ENCODE measurements at regions not wholly inside any gene's neighbourhood (a gene's known extent, or its start where the extent isn't known, plus 50 kb on each side); places are given as distances from the start of the nearest gene placed in this dataset.

DNA sequence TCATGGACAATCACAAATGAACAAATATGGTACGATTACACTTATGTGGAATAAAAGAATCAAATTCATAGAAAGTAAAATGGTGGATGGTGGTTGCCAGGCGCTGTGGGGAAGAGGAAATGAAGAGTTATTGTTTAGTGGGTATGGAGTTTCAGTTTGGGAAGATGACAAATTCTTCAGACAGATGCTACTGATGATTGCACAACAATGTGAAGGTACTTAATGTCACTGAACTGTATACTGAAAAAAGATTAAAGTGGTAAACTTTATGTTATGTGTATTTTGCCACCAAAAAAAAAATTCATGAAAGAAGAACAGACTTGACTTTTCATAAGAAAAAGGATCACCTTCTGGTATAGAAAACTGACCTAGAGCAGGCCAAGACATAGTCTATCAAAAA is 745.6 kb upstream of the CXADR start:
- TF ChIP-seq CTCF (conservative IDR thresholded peaks at IDR 0.05; ENCODE audit: low read depth in 2 of 2) (no peak), CREB1 (CRISPR knock-in tag; IDR thresholded peaks at IDR 0.05; ENCODE audit: low read depth) (no peak), POLR2AphosphoS5 (IDR thresholded peaks at IDR 0.05; ENCODE audit: low read depth) (no peak), EZH2 (IDR thresholded peaks at IDR 0.05; ENCODE audit: low read depth, unreplicated experiment) (no peak), REST (IDR thresholded peaks at IDR 0.05; ENCODE audit: unreplicated experiment) (no peak), EZH2phosphoT487 (IDR thresholded peaks at IDR 0.05; ENCODE audit: unreplicated experiment) (no peak), JUNB (IDR thresholded peaks at IDR 0.05; ENCODE audit: unreplicated experiment) (no peak), STAT1 (IDR thresholded peaks at IDR 0.05; ENCODE audit: unreplicated experiment) (no peak)
- TF ChIP-seq, protein P1, sequence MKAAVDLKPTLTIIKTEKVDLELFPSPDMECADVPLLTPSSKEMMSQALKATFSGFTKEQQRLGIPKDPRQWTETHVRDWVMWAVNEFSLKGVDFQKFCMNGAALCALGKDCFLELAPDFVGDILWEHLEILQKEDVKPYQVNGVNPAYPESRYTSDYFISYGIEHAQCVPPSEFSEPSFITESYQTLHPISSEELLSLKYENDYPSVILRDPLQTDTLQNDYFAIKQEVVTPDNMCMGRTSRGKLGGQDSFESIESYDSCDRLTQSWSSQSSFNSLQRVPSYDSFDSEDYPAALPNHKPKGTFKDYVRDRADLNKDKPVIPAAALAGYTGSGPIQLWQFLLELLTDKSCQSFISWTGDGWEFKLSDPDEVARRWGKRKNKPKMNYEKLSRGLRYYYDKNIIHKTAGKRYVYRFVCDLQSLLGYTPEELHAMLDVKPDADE (IDR thresholded peaks at IDR 0.05) = no peak

Measured in GM23338 (cell line).